GM19025 (cell line): ENCODE measurements at regions not wholly inside any gene's neighbourhood (a gene's known extent, or its start where the extent isn't known, plus 50 kb on each side); places are given as distances from the start of the nearest gene placed in this dataset.

Source experiments
- ATAC-seq: cut with Tn5 transposase; IDR thresholded peaks from one replicate; pipeline ENCODE4 v1.9.1; 2021; ENCODE audit warnings: mild to moderate bottlenecking, low read depth, moderate library complexity; ENCODE audit not compliant: unreplicated experiment

DNA sequence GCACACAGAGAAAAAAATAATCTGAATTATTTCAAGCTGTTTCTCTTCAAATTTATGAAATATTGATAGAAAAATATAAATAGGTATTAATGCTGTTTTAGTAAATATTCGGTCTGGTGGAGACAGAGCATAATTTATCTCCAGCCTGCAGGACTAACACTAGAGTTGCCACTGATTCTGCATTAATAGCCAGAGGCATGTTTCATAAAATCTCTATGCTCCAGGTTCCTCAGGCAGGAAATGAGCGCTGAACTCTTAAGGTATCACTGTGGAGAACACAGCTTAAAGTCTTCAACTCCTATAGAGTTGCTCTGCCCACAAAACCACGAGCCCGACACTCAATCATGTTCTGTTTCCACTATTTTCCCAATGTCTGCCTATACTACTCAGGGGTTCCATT, 470.0 kb upstream of the TMPO start:
- no peak for ATAC-seq

DNA sequence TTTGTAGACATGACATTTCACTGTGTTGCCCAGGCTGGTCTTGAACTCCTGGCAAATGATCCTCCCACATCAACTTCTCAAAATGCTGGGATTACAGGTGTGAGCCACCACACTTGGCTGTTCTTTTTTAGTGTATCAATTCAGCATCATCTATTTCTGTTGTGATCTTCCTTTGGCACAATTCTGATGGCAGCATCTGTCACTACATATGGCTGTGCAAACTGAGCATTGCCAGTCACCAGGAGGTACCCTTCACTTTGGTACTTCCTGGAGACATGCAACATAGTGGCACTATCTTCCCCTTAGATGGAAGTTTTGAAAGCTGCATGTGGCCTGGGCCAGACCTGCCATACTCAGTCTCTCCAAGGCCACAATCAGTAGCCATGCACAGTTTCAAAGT, 467.1 kb upstream of the TMPO start:
- no peak for ATAC-seq

DNA sequence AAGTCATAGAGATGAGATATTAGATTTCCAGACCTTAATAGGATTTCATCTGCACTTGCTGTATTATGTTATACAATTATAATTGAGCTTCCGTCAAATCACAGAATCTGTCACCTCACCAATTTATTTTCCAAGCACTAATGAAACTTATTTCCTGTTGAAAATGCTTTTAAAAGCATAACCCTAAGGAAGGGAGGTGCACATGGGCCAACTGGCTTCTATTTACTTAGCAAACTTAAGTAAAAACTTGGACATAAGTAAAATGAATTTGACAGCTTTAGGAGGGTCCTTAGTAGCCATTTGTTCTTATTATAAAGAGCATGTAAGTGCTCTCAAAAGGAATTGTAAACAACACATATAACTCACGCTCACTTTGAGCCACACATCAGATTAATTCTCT, 462.2 kb upstream of the TMPO start:
- no peak for ATAC-seq

DNA sequence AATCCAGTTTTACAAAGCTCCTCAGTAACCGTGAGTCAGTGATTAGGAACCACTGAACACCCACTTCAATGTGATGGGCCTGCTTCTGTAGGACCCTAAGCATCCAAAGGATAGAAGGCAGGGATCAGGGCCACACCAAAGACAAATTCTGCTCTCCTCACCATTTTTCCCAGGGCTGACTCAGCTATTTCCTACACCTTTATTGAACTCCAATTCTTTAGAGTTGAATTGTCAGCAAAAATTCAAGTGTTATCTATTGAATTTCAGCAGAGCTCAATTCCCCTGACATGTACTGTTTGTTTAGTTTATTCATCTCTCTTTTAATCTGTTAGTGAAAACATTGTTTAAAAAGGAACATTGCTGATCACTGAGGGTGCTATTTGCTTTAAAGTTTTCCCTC, 457.7 kb upstream of the TMPO start:
- no peak for ATAC-seq

DNA sequence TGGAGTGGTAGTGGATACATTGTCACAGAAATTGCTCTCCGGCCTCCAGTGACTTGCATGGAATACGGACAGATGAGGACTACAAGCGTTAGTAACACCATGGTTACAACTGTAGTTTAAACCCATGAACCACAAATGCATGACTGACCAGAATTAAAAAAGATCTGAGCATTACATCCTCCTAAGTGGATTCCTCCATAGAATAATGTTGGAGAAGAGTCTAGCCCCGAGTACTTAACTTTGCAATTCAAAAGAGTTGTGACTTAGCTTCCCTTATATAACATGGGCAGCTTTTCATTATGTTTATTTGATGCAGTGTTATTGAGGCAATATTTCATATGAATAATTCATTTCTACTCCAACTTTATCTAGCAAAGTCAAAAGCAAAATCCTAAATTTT, 457.2 kb upstream of the TMPO start:
- ATAC-seq, result no peak

DNA sequence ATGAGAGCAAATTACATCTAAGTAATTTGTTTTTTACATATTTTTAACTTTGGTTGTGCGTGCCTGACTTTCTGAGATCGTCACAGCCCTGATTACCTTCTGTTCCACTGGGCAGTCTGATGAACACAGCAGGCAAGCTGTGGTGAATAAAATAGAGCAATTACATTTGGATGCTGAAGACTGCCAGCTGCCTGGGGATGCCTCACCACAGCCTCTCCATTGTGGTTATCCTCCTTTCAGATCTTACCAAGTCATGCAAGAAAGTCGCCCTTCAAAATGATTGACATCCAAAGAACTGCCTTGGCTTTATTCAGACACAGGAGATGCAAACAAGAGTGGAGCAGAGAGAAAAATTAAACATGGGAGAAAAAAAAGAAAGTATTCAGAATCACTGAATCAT, 456.6 kb upstream of the TMPO start:
- no peak for ATAC-seq

DNA sequence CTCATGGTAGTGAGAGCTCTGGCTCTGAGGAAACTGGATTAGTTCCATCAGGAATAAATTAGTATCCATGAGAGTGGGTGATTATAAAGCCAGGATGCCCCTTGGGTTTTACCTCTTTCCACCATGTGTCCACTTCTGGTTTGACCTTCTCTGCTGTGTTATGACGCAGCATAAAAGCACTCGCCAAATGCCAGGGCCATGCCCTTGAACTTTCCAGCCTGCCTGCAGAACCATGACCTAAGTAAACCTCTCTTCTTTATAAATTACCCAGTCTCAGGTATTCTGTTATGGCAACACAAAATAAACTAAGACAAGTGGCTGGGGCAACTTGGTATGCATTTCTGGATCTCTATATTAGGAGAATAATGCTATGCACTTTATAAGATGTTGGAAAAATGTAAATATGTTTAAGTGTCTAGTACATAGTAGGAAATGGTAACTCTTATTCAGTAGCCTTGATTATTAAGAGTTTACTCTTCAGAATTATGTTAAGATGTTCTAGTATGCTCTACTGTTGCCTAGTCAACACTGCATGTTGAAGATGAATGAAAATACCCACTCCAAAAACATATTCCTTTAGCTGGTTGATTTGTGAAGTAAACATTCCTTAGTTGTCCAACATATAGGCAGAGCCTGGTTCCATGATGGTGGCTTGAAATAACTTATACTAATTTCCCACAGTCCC, 455.6 kb upstream of the TMPO start:
- ATAC-seq, result no peak

DNA sequence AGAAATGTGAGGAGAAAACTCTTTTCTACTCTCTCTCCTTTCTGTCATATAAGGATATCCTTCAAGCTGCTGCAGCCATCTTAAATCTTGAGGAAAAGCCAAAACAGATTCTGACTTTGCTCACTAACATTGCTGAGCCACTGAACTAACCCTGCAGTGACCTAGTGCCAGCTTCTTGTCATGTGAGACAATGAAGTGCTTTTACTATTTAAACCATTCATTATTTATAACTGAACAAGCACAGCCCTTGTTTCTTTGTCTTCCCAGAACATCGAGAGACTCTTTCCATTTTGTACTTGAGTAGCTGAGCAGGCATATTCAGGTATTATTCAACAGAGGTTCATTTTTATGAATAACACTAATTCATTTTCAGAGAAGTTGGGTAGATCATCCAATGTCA, 455.0 kb upstream of the TMPO start:
- ATAC-seq, result no peak

DNA sequence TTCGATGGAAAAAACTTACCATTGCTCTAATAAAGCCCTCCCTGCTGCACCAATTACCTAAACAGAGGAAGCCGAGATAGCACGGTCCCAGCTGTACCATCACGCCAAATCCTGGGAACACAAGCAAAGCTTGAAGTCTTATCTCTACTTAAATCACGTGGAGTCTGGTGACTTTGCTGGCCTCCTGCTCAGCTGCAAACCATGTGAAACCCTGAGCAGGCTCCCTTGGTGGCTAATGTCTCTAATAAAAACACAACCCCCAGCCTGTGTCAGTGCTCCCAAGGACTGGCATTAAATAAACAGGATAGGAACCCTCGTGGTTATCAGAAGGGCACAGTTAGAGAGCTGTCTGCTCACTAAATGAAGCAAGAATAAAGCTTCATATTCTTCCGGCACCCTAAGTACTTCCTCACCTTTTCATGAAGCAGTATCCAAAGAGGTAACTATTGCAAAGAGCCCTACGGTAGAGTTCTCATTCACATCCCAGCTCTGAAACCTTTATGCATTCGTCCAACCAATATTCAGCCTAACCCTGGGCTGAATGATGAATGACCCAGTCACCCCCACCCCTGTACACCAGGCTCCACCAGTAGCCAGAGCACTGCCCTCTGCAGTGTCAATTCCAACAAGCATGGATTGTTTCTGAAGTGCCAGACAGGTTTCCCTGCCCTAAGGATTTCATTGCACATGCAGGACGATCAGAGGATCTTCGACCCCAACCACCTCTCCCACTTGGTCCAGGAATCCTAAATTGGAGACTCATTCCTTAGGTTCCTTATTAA, 452.7 kb upstream of the TMPO start:
- ATAC-seq, result no peak

DNA sequence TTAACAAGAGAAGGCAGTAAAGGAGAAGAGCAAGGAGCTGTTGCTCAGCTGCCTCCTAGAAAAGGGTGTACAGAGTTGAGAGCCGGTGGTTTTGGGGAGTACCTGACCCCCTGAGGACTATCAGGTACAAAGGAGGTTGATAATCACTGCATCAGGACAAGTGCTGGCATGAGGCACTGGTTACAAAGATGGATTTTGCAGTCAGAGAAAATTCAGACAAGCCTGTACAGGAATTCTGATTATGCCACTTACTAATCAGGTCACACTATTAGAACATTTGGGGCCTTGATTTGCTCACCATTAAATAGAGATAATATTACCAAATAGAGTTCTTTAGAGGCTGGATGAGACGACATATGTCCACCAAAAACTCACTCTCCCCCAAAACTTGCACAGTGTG, 450.9 kb upstream of the TMPO start:
- no peak for ATAC-seq

DNA sequence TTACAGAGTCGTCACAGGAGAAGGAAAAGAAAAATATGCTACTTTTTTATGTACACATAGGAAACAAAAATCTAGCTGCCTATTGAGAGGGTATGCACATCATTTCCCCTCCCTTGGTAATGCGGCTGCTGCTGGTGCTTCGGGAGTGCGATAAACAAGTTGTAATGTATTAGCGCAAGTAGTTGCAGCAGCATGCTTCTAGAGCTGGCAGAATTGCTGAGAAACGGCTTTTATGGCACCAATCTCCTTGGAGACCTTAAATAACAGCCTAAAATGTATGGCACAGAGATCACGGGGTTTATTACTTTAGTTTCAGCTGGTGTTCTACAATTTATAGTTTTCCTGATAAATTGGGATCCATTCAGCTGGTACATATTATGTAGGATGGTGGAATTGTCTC, 447.6 kb upstream of the TMPO start:
- no peak for ATAC-seq

DNA sequence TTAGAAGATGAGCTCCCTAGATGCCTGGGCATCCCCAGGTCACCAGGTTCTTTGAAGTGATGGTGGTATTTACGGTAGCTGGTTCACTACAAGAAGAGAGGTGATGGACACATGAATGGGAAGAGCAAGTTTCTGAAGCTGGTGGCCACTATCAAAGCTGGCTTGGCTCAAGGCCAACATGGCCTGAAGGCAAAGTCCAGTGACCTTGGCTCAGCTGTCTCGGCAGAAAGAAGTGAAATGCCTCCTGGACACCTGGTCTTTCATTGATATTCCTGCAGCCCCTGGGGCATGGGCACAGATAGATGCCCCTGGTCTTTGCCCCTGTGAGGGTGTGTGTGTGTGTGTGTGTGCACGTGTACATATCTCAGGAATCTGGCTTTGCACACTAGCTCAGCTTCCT, 441.8 kb upstream of the TMPO start:
- no peak for ATAC-seq

DNA sequence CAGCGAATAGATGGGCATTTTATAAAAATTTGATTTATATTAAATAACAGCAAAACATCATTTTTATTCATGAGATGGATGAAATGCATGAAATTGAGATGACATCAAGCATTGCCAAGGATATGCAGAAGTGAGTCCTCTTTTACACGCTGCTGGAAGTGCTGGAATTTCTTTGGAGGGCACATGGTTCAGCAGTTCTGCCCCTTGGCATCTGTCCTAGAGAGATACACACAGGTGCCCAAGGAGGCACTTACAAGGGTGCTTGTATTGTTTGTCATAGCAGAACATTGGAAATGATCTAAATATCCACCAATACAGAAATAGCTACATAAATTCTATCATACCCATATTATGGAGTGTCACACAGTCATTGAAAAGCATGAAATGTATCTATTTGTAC, 441.1 kb upstream of the TMPO start:
- ATAC-seq, result no peak

DNA sequence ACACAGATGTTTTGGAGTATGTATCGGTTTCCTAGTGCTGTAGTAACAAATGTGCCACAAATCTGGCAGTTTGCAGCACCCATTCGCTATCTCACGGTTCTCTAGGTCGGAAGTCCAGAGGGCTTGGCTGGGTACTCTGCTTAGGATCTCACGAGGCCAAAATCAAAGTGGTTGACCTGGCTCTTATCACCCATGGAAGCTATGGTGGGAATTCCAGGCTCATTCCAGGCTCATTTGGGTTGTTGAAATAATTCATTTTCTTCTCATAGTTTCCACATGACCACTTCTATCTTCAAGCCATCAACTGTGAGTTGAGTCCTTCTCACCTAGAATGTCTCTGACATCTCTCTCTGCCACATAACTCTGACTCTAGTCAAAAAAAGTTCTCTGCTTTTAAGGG, 431.0 kb upstream of the TMPO start:
- no peak for ATAC-seq

DNA sequence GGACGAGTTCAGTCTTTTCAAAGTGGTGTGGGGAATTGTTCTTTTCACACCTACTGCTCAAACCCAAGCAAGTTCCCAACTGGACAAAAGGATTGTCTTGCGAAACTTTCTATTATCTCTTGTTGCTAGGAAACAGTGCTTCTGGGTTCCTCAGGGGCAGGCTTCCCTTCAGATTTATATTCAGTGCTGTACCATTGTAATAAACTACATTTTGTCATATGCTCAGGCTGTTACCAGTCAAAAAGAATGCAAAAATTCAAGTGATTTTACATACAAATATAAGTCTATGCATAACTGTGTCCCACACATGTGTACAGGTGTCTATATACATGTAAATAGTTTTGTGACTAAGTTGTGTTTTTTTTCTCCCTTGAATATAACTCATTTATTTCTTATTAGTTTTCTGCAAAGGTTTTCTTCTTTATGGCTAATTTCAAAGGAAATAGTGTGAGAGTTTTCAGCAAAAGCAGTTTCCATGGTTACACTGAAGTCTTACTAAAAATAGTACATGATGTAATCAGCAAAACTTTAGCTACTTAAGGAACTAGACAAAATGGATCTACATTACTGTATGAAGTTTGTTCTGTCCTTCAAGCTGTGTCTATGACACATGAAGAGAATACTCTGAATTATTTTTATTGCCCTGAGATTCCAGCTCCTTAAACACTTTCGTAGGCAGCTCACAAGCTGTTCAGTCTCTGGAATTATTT, 430.2 kb upstream of the TMPO start:
- ATAC-seq, result no peak

DNA sequence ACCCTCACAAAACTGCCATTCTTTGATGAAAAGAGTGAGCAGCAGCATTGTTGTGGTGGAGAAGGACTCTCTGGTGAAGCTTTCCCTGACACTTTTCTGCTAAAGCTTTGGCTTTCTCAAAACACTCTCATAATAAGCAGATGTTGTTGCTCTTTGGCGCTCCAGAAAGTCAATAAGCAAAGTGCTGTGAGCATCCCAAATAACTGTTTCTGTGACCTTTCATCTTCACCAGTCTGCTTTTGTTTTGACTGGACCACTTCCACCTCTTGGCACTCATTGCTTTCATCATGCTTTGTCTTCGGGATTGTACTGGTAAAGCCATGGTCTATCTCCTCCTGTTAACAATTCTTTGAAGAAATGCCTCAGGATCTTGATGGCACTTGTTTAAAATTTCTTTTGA, 424.7 kb upstream of the TMPO start:
- no peak for ATAC-seq

DNA sequence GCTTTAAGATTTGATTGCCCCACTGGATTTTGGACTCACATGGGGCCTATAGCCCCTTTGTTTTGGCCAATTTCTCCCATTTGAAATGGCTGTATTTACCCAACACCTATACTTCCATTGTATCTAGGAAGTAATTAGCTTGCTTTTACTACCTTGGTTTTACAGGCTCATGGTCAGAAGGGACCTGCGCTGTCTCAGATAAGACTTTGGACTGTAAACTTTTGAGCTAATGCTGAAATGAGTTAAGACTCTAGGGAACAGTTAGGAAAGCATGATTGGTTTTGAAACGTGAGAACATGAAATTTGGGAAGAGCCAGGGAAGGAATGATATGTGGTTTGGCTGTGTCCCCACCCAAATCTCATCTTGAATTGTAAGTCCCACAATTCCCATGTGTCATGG, 419.0 kb upstream of the TMPO start:
- ATAC-seq, result no peak

DNA sequence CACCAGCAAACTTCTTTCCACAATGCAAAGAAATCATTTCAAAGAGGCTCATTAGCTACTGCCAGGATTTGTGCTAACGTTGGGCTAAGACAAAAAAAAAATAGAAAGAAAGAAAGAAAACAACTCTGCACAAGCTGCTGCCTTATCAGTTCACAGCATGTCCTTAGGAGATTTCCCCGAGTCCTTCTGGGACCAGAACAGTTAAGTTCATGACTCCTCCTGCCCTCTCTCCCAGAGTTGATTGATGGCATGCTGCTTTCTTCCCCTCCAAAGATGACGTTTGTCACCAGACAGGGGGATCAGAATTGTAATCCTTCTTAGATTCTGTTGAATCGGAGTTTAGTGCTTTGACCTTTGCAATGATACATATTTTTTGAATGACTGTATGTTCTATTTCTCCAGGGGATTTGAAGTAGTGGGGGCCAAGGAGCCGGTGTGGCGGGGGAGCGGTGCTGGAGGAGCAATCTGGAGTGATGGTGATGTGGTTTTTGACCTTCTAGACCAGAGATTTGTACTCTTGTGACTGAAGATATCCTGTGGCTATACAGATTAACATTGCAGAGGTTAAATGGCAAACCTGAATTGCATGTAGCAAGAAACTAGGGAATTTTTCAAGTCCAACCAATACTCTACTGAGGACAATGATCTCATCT, 409.2 kb upstream of the TMPO start:
- no peak for ATAC-seq

DNA sequence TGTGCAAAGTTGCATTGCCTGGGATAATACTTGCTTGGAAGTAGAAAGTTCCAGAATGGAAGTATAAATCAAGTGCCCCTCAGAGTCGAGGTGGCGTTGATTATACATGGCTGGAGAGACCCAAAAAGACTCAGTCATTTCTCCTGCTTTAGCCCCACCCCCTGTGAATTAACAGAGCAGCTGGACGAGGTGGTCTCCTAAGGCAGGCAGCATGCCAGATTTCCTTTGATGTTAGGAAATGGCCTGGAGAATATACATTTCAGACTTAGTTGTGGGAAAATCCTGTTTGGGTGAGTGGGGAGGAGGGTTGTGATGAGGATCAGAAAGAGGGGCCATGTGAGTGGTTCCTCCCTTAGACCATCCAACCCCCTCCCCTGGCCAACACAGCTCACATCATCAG, 406.1 kb upstream of the TMPO start:
- no peak for ATAC-seq

DNA sequence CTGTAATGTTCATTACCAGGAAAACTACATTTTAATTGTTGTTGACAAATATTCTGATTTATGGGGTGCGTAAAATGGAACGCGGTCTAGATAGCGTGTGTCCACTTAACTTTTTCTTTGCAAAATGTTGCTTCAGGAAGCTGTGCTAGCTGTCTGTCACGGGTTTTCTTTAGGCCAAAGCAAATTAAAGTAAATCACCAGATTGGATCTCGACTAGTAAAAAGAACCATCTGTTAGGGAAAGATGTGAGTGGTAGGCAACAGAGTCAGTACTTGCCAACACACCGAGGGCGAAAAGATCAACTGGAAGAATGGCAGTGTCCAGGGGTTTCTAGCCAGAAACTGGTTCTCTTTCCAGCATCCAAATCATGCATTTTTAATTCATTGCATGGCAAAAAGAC, 404.9 kb upstream of the TMPO start:
- ATAC-seq, result no peak

DNA sequence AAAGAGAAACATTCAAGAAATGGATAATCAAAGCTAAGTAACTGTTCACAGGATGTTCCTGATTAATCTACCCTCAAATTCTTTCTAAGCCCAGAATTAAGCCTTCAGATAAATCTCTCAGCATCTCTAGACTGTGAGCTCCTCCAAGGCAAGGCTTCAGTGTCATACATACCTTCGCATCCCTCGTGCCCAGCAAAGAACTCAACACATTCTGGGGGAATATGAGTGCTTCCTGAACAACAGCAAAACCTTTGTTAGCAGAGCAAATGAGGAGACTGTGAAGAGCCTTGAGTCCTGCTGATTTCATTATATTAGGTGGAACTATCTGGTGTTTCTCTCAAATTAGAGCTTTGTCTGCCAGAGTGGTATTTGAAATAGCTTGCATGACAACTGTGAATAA, 401.8 kb upstream of the TMPO start:
- ATAC-seq, result no peak
